T-cell (primary cell): ENCODE measurements at regions not wholly inside any gene's neighbourhood (a gene's known extent, or its start where the extent isn't known, plus 50 kb on each side); places are given as distances from the start of the nearest gene placed in this dataset.

Source experiments
- ATAC-seq, 4 experiments: fragments of 200-7000 bp in 3 of 4; fragments of 150-1000 bp in 1 of 4; cut with Tn5 transposase; replicated peaks in 1 of 4; 1 replicate in 3 of 4; 2 replicates in 1 of 4; pipeline ENCODE4 v1.10.0; 2021; ENCODE audit warnings: moderate library complexity in 3 of 4, mild to moderate bottlenecking in 2 of 4, moderate number of reproducible peaks in 1 of 4
- CTCF ChIA-PET, 2 donors: fragments of 300-600 bp; sonication (Branson Sonifier 250); formaldehyde crosslinking; loops; one replicate each; lab custom pipeline; 2022; ENCODE audit warnings: antibody characterized with exemption in 2 of 2; lab: Charles Lee
- POLR2A ChIA-PET, 2 donors: fragments of 300-600 bp; sonication (Branson Sonifier 250); formaldehyde crosslinking; loops; one replicate each; lab custom pipeline; 2022; ENCODE audit warnings: antibody characterized with exemption in 2 of 2; lab: Charles Lee
- DNase-seq, 35 experiments: peaks; one replicate each; pipeline versions ENCODE4 v3.0.0 to v3.0.0-alpha.2; 2013 to 2023
- H3K27ac ChIP-seq: one replicate; pipeline ENCODE4 v1.5.1; 2013; ENCODE audit warnings: low read length
- H3K27me3 ChIP-seq, 2 experiments: replicated peaks in 1 of 2; 1 replicate in 1 of 2; 2 replicates in 1 of 2; pipeline versions ENCODE4 v1.6.1 to v1.7.0; 2013; ENCODE audit warnings: low read length in 1 of 2, mixed read lengths in 1 of 2; ENCODE audit not compliant: control insufficient read depth in 2 of 2, insufficient read depth in 2 of 2; ENCODE audit errors: extremely low read depth in 1 of 2
- H3K36me3 ChIP-seq, 2 donors: 1 replicate in 1 of 2; 2 replicates in 1 of 2; pipeline versions ENCODE4 v1.6.1 to v1.7.0; 2013; ENCODE audit warnings: low read length in 1 of 2; ENCODE audit not compliant: control insufficient read depth in 2 of 2, insufficient read depth in 1 of 2; ENCODE audit errors: extremely low read depth in 1 of 2
- H3K4me1 ChIP-seq, 2 experiments: 1 replicate in 1 of 2; 2 replicates in 1 of 2; pipeline versions ENCODE4 v1.6.1 to v1.7.0; 2013; ENCODE audit warnings: low read length in 2 of 2, mixed read lengths in 1 of 2; ENCODE audit not compliant: insufficient read depth in 2 of 2, control insufficient read depth in 1 of 2; ENCODE audit errors: extremely low read depth in 1 of 2
- H3K4me3 ChIP-seq, 2 donors: 1 replicate in 1 of 2; 2 replicates in 1 of 2; pipeline versions ENCODE4 v1.5.1 to v1.7.0; 2013; ENCODE audit warnings: mild to moderate bottlenecking in 2 of 2, low read length in 1 of 2, moderate library complexity in 1 of 2; ENCODE audit not compliant: control insufficient read depth in 1 of 2; ENCODE audit errors: extremely low read depth in 1 of 2
- H3K9me3 ChIP-seq: 2 replicates; pipeline ENCODE4 v1.7.0; 2013
- H3K27ac Mint-ChIP-seq, 2 donors: one replicate each; pipeline ENCODE4 v1.8.0; 2020 to 2021; ENCODE audit warnings: mild to moderate bottlenecking in 2 of 2, mixed read lengths in 2 of 2
- H3K27me3 Mint-ChIP-seq, 2 donors: one replicate each; pipeline ENCODE4 v1.8.0; 2021 to 2022; ENCODE audit warnings: mixed read lengths in 2 of 2
- H3K36me3 Mint-ChIP-seq: one replicate; pipeline ENCODE4 v1.8.0; 2021; ENCODE audit warnings: mixed read lengths
- H3K4me1 Mint-ChIP-seq, 3 donors: one replicate each; pipeline ENCODE4 v1.8.0; 2020 to 2022; ENCODE audit warnings: mixed read lengths in 3 of 3, mild to moderate bottlenecking in 1 of 3
- H3K4me3 Mint-ChIP-seq, 3 donors: one replicate each; pipeline ENCODE4 v1.8.0; 2020 to 2022; ENCODE audit warnings: mild to moderate bottlenecking in 3 of 3, mixed read lengths in 3 of 3, moderate library complexity in 3 of 3
- H3K9me3 Mint-ChIP-seq, 3 donors: one replicate each; pipeline ENCODE4 v1.8.0; 2020 to 2022; ENCODE audit warnings: mixed read lengths in 3 of 3
- WGBS: methylation state at CpG from one replicate; pipeline ENCODE4 v1.1.5; 2013; ENCODE audit warnings: missing lambda C conversion rate; ENCODE audit not compliant: insufficient coverage; 5-methylcytosine and 5-hydroxymethylcytosine counted together

GRCh38 chr7:83306502-83306901, 143.8 kb upstream of the PCLO start:
- no peak overlapping the region for H3K4me3 Mint-ChIP-seq
- no peak for DNase-seq
- H3K27ac ChIP-seq, result no peak overlapping the region
- H3K9me3 Mint-ChIP-seq, result peaks cover 5 to 17% (median 11%) of the 10 kb centered on the region in 3 donors
- H3K4me1 Mint-ChIP-seq, result no peaks in the 10 kb centered on the region
- no peaks in the 10 kb centered on the region for H3K27me3 Mint-ChIP-seq
- no peak overlapping the region for H3K4me3 ChIP-seq
- H3K27me3 ChIP-seq, result no peaks in the 10 kb centered on the region
- POLR2A ChIA-PET, result no interaction called here
- H3K27ac Mint-ChIP-seq, result no peak overlapping the region
- no peaks in the 10 kb centered on the region for H3K4me1 ChIP-seq
- no peak for ATAC-seq
- WGBS, result no CpG with 5 or more reads among the region's 1 CpG
- H3K9me3 ChIP-seq, result no peaks in the 10 kb centered on the region
- H3K36me3 ChIP-seq, result no peaks in the 10 kb centered on the region
- no peaks in the 10 kb centered on the region for H3K36me3 Mint-ChIP-seq
- CTCF ChIA-PET, result no interaction called here

- Histone ChIP-seq H3K27ac (no peak overlapping the region), H3K27me3 (no peaks in the 10 kb centered on the region), H3K4me1 (no peaks in the 10 kb centered on the region), H3K36me3 (no peaks in the 10 kb centered on the region), H3K9me3 (no peaks in the 10 kb centered on the region), H3K4me3 (no peak overlapping the region)
- Mint-ChIP-seq H3K36me3 (no peaks in the 10 kb centered on the region), H3K4me1 (no peaks in the 10 kb centered on the region), H3K9me3 (peaks cover 8 to 20% (median 11%) of the 10 kb centered on the region in 3 donors), H3K27ac (no peak overlapping the region), H3K27me3 (no peaks in the 10 kb centered on the region), H3K4me3 (no peak overlapping the region)
- WGBS, result no CpG with 5 or more reads among the region's 5 CpGs
- ATAC-seq, result no peak
- DNase-seq, result no peak
- POLR2A ChIA-PET, result no interaction called here
- CTCF ChIA-PET, result no interaction called here
Observed at GRCh38 chr7:83305027-83305426, 142.3 kb upstream of the PCLO start.

- POLR2A ChIA-PET, result no interaction called here
- Histone ChIP-seq H3K9me3 (no peaks in the 10 kb centered on the region), H3K4me3 (no peak overlapping the region), H3K4me1 (no peaks in the 10 kb centered on the region), H3K36me3 (no peaks in the 10 kb centered on the region), H3K27me3 (no peaks in the 10 kb centered on the region), H3K27ac (no peak overlapping the region)
- ATAC-seq (no peak), DNase-seq (no peak)
- H3K27ac Mint-ChIP-seq, result no peak overlapping the region
- H3K27me3 Mint-ChIP-seq, result no peaks in the 10 kb centered on the region
- no CpG with 5 or more reads among the region's 1 CpG for WGBS
- CTCF ChIA-PET, result no interaction called here
- H3K36me3 Mint-ChIP-seq, result no peaks in the 10 kb centered on the region
- no peaks in the 10 kb centered on the region for H3K4me1 Mint-ChIP-seq
- peaks cover 6 to 22% (median 14%) of the 10 kb centered on the region in 3 donors for H3K9me3 Mint-ChIP-seq
- no peak overlapping the region for H3K4me3 Mint-ChIP-seq
Observed at GRCh38 chr7:83301416-83301815, 138.7 kb upstream of the PCLO start.

- 76% methylated on average over 2 of the region's 4 CpGs for WGBS
- ATAC-seq, result no peak
- no peak for DNase-seq
- no peaks in the 10 kb centered on the region for H3K4me1 Mint-ChIP-seq
- ChIA-PET POLR2A (no interaction called here), CTCF (no interaction called here)
- peaks cover 4 to 8% (median 4%) of the 10 kb centered on the region in 3 donors for H3K9me3 Mint-ChIP-seq
- Histone ChIP-seq H3K4me1 (no peaks in the 10 kb centered on the region), H3K36me3 (no peaks in the 10 kb centered on the region), H3K27ac (no peak overlapping the region), H3K27me3 (no peaks in the 10 kb centered on the region), H3K9me3 (no peaks in the 10 kb centered on the region), H3K4me3 (no peak overlapping the region)
- H3K27ac Mint-ChIP-seq, result no peak overlapping the region
- H3K36me3 Mint-ChIP-seq, result no peaks in the 10 kb centered on the region
- no peaks in the 10 kb centered on the region for H3K27me3 Mint-ChIP-seq
- no peak overlapping the region for H3K4me3 Mint-ChIP-seq
Observed at GRCh38 chr7:83290211-83290610, 127.5 kb upstream of the PCLO start.

- Mint-ChIP-seq H3K27ac (no peak overlapping the region), H3K4me1 (no peaks in the 10 kb centered on the region), H3K4me3 (no peak overlapping the region), H3K27me3 (no peaks in the 10 kb centered on the region), H3K9me3 (peaks cover 4 to 8% (median 4%) of the 10 kb centered on the region in 3 donors), H3K36me3 (no peaks in the 10 kb centered on the region)
- no peaks in the 10 kb centered on the region for H3K9me3 ChIP-seq
- DNase-seq, result no peak
- no peak for ATAC-seq
- no CpG with 5 or more reads among the region's 5 CpGs for WGBS
- CTCF ChIA-PET, result no interaction called here
- H3K36me3 ChIP-seq, result no peaks in the 10 kb centered on the region
- H3K27me3 ChIP-seq, result no peaks in the 10 kb centered on the region
- no peak overlapping the region for H3K4me3 ChIP-seq
- POLR2A ChIA-PET, result no interaction called here
- no peaks in the 10 kb centered on the region for H3K4me1 ChIP-seq
- no peak overlapping the region for H3K27ac ChIP-seq
Observed at GRCh38 chr7:83289419-83289993, 126.8 kb upstream of the PCLO start.

- peaks cover 9 to 15% (median 12%) of the 10 kb centered on the region in 3 donors for H3K9me3 Mint-ChIP-seq
- no peaks in the 10 kb centered on the region for H3K27me3 Mint-ChIP-seq
Observed at GRCh38 chr7:83280671-83281070, 118.0 kb upstream of the PCLO start.

GRCh38 chr7:83276250-83276649, 113.6 kb upstream of the PCLO start:
- ChIA-PET CTCF (interaction anchor here in 1 of 2 donors (0.7 kb wide), 1 partner anchor 9 kb away, joined by 4 read pairs; no protein-coding TSS in a partner anchor), POLR2A (no interaction called here)
- H3K9me3 Mint-ChIP-seq, result peaks cover 5 to 29% (median 19%) of the 10 kb centered on the region in 3 donors
- no peak overlapping the region for H3K27ac Mint-ChIP-seq
- Histone ChIP-seq H3K36me3 (no peaks in the 10 kb centered on the region), H3K27ac (no peak overlapping the region), H3K4me1 (no peaks in the 10 kb centered on the region), H3K9me3 (no peaks in the 10 kb centered on the region), H3K4me3 (no peak overlapping the region), H3K27me3 (no peaks in the 10 kb centered on the region)
- no peaks in the 10 kb centered on the region for H3K4me1 Mint-ChIP-seq
- no peak overlapping the region for H3K4me3 Mint-ChIP-seq
- no CpG with 5 or more reads among the region's 1 CpG for WGBS
- no peak for DNase-seq
- H3K27me3 Mint-ChIP-seq, result no peaks in the 10 kb centered on the region
- ATAC-seq, result no peak
- no peaks in the 10 kb centered on the region for H3K36me3 Mint-ChIP-seq

More at GRCh38 chr7:83280671-83281070, 118.0 kb upstream of the PCLO start:
- Histone ChIP-seq H3K27ac (no peak overlapping the region), H3K4me3 (no peak overlapping the region), H3K4me1 (no peaks in the 10 kb centered on the region), H3K36me3 (no peaks in the 10 kb centered on the region), H3K9me3 (no peaks in the 10 kb centered on the region), H3K27me3 (no peaks in the 10 kb centered on the region)
- CTCF ChIA-PET, result no interaction called here
- no peaks in the 10 kb centered on the region for H3K4me1 Mint-ChIP-seq
- WGBS, result no CpG with 5 or more reads among the region's 2 CpGs
- DNase-seq (no peak), ATAC-seq (no peak)
- no peak overlapping the region for H3K4me3 Mint-ChIP-seq
- POLR2A ChIA-PET, result no interaction called here
- no peaks in the 10 kb centered on the region for H3K36me3 Mint-ChIP-seq
- no peak overlapping the region for H3K27ac Mint-ChIP-seq
